GM04503 (cell line): ENCODE measurements at regions not wholly inside any gene's neighbourhood (a gene's known extent, or its start where the extent isn't known, plus 50 kb on each side); places are given as distances from the start of the nearest gene placed in this dataset.

Source experiments
- DNase-seq: peaks from one replicate; pipeline ENCODE4 v3.0.0-alpha.2; 2012; ENCODE audit warnings: low read depth

DNA sequence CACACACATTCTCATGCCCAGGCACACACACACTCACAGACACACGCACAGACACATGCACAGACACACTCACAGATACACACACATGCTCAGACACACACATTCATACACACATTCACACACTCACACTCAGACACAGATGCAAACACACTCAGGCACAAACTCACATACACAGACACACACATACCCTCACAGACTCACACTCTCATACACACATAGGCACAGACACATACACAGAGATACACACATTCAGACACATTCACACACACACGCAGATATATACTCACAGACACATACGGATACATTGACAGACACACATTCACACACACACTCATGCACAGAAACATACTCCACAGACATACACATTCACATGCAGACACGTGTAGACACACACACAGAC, 89.6 kb downstream of the RBFOX3 start:
- DNase-seq = no peak

DNA sequence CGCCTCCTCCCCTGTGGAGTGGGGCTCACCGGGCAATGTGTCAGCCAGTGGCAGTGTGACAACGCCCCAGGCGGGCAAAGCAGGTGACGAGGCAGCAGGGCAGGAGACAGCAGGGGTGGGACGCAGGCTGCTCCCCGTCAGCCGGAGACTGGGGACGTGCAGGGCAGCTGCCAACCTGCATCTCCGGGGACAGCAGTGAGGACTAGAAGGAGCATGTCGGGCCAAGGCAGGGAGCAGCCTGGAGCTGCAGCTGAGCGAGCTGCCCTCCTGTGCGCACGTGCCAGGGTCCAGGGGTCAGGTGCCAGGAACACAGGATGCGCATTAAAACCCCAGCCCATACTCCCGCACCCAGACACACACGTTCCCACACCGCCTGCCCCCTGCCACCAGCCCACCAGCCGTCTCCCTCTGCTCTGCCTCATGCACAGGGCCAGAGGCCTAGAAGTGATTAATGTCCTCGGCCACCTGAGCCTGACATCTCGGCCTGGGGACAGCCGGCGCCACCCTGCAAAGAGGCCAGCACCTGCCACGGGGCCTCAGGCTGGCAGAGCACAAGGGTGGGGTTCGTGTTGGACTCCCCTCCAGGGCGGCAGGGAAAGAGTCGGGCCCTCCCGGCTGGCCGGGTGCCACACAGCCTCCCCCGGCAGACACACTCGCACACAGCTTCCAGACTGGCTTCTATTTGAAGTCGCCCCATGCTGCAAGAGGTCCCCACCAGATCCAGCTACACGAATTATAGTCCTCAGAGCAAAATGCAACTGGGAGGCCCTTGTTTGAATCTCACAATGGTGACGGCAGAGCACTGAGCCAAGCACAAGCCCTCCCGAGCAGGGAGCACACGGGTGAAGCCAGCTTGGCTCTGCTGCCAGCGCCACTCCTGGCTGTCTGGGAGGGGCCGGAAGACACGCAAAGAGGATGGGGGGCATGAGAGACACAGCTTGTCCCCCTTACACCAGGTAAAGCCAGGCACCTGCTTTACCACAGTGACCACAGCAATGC, 90.4 kb downstream of the RBFOX3 start:
- no peak for DNase-seq

DNA sequence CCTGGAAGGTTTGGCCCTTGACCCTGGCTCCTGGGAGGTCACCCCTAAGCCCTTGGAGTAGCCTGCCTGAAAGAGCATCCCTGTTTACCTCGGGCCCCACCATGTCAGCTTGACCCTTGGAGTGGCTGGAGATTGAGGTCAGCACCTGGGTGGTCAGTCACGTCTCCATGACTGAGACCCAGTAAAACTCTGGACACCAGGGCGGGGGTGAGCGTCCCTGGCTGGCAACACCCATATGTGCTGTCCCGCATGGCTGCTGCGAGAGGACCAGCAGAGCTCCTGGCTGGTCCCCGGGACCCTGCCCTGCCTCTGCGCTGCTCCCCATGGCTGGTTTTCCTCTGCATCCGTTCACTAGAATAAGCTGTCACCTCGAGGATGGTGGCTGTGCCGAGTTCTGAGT, 91.2 kb downstream of the RBFOX3 start:
- no peak for DNase-seq

- DNase-seq = no peak
These were observed 92.0 kb downstream of the RBFOX3 start for GRCh38 chr17:79518585-79519523.

DNA sequence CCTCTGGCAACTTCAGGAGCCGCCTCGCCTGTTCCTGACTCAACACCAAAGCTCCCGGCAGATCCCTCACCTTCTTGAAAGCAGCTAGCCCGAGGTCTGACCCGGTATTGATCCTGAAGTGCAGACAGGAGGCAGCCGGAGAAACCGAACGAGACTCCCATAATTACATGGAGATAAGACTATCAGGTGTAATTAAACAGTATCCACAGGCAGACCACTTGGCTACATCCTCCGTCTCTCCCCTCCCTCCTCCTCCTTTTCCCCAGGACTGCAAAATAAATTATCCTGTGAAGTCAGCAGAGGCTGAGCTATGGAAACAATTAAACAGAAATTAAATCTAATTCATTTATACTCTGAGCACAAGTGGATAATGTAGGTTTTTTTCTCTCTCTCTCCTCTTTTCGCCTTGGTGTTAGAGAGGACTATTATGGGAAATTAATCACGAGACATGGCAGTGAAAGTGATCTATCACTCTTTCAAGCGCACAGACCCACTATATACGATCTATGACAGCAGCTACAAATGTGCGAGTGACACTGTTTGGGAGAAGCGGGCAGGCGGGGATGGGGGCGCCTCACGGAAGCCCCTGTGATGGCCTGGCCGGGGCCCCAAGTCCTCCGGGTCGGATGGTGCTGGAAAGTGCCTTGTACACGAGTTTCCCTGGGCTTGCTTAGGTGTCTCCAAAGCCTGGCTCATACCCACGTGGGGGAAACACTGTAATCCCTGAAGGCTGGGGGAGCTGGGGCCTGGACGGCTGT, 92.8 kb downstream of the RBFOX3 start:
- no peak for DNase-seq

GRCh38 chr17:79515646-79516571, 94.9 kb downstream of the RBFOX3 start:
- DNase-seq = no peak

GRCh38 chr17:79515110-79515509, 95.7 kb downstream of the RBFOX3 start:
- no peak for DNase-seq

- no peak for DNase-seq
These were observed 96.9 kb downstream of the RBFOX3 start for GRCh38 chr17:79513820-79514535.

DNA sequence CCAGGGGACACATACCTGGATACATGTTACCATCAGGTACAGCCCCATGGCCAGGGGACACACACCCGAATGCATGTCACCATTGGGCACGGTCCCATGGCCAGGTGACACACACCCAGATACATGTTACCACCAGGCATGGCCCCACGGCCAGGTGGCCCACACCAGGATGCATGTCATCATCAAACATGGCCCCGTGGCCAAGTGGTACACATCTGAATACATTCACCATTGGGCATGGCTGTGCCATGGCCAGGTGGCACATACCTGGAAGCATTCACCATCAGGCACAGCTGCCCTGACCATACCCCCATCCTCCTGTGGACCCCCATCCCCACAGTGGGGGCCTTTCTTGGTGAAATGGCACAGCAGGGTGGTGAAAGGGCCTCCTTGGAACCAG, 97.6 kb downstream of the RBFOX3 start:
- no peak for DNase-seq

DNA sequence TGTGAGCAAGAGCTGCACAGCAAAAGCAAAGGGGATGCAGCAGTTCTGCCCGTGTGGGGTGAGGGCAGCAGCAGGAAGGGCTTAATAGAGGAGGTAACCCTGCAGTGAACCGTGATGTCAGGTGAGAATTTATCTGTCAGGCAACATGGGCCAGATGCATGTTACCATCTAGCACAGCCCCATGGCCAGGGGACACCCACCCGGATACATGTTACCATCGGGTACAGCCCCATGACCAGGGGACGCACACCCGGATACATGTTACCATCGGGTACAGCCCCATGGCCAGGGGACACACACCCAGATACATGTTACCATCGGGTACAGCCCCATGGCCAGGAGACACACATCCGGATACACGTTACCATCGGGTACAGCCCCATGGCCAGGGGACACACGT, 99.4 kb downstream of the RBFOX3 start:
- DNase-seq = no peak

DNA sequence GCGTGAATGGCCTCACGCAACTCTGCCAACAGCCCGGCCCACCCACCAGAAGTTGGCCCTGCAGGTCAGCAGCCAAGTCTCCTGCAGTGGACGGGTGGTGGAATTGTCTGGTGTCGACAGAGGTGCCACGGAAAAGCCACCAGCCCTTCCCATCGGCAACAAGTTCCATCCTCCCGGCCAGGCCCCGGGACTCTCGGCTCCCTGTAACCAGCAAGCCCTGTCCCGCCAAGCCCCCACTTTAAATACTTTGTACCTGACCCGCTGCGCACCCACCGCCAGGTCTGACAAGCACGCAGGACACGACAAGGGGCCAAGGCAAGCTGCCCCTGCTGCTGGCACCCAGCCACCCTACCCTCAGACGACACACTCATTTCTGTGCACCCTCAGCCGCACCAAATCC, 100.8 kb downstream of the RBFOX3 start:
- DNase-seq = no peak

GRCh38 chr17:79509490-79509889, 101.4 kb downstream of the RBFOX3 start:
- no peak for DNase-seq

GRCh38 chr17:79509008-79509407, 101.8 kb downstream of the RBFOX3 start:
- DNase-seq = no peak

- DNase-seq = no peak
These were observed 102.5 kb downstream of the RBFOX3 start for GRCh38 chr17:79508291-79508716.

DNA sequence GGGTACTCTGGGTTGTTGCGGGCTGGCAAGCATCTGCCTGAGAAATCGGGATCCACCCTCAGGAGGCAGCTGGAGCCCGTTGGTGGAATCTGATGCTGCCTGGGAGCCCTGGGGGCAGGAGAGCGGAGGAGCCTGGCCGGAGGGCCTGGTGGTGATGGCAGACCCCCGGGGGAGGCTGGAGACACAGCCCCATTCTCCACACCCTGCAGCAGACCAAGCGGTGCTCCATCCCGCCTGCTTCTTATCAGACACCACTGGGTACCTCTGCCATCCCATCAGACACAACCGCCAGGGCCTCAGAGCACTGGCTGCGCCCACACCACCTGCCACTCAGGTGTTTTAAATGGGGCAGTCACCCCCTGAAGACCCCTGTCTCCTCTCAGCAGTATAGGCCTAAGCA, 103.9 kb downstream of the RBFOX3 start:
- DNase-seq = no peak

GRCh38 chr17:79506150-79506870, 104.5 kb downstream of the RBFOX3 start:
- no peak for DNase-seq

GRCh38 chr17:79505199-79505598, 105.7 kb downstream of the RBFOX3 start:
- no peak for DNase-seq

- no peak for DNase-seq
These were observed 106.7 kb downstream of the RBFOX3 start for GRCh38 chr17:79504181-79504605.

DNA sequence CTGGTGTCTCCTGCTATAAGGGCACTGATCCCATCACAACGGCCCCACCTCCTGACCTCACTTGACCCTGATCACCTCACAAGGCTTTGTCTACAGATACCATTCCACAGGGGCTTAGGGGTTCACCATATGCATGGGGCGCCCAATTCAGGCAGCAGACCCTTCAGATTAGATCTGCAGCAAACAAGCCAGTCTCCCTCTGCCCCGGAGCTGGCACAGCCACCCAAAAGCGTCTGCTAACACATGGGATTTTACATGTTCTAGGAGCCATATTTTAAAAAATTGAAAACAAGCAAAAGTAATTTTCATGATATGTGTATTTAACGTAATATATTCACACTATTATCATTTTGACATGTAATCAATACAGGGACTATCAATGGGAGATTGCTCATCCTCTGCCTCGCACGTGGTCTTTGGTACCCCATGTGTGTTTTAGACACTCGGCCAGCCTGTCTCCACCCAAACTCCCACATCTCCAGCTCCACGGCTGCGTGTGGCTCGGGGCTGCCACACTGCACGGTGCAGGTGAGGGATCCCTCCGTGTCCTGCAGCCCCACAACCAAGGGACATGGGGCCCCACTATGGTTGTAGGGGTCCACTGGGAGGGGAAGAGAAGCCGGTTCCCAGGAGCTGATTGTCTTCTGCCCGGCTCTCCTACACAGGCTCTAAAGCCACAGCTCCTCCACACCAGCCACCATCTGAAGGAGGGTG, 107.6 kb downstream of the RBFOX3 start:
- no peak for DNase-seq
